IMR-90 (cell line): ENCODE measurements at regions not wholly inside any gene's neighbourhood (a gene's known extent, or its start where the extent isn't known, plus 50 kb on each side); places are given as distances from the start of the nearest gene placed in this dataset.

ENCODE experiments used
- ATAC-seq: fragments of 200-7000 bp; cut with Tn5 transposase; 2 replicates; pipeline ENCODE4 v1.9.1; 2020; ENCODE audit warnings: low read depth, mild to moderate bottlenecking, moderate library complexity
- BruUV-seq: library from RNA; stranded (reverse); fragments of 400-500 nt; replicated peaks from 2 replicates; lab custom pipeline; 2021; lab: Mats Ljungman, UMichigan
- CTCF ChIA-PET: fragments of 300-600 bp; formaldehyde crosslinking; extraction: SDS; loops from one replicate; lab custom pipeline; 2021; ENCODE audit warnings: antibody characterized with exemption; lab: Yijun Ruan, JAX
- POLR2A ChIA-PET: fragments of 300-600 bp; sonication (Branson Sonifier 250); formaldehyde crosslinking; loops from one replicate; lab custom pipeline; 2022; ENCODE audit warnings: antibody characterized with exemption; ENCODE audit not compliant: unreplicated experiment; lab: Charles Lee
- DNase-seq: peaks from one replicate; pipeline ENCODE4 v3.0.0; 2013
- H2AFZ ChIP-seq: replicated peaks from 2 replicates; pipeline ENCODE3; 2013; ENCODE audit warnings: low read length, mild to moderate bottlenecking; ENCODE audit not compliant: poor library complexity
- H2AK5ac ChIP-seq: 2 replicates; pipeline ENCODE4 v1.6.1; 2013; ENCODE audit warnings: low read depth, low read length, inconsistent platforms
- H2AK9ac ChIP-seq: replicated peaks from 2 replicates; pipeline ENCODE3; 2013; ENCODE audit warnings: mild to moderate bottlenecking, low read depth, low read length, moderate library complexity; ENCODE audit not compliant: poor library complexity
- H2BK120ac ChIP-seq: 2 replicates; pipeline ENCODE4 v1.6.1; 2013; ENCODE audit warnings: low read depth, low read length, inconsistent platforms
- H2BK15ac ChIP-seq: 3 replicates; pipeline ENCODE4 v1.6.1; 2013; ENCODE audit warnings: low read depth, low read length, inconsistent platforms
- H2BK20ac ChIP-seq: 2 replicates; pipeline ENCODE4 v1.6.1; 2013; ENCODE audit warnings: low read depth, mild to moderate bottlenecking, inconsistent platforms, low read length, moderate library complexity
- H2BK5ac ChIP-seq: 2 replicates; pipeline ENCODE4 v1.6.1; 2013; ENCODE audit warnings: mild to moderate bottlenecking, low read depth, low read length, inconsistent platforms; ENCODE audit not compliant: poor library complexity, severe bottlenecking
- H3K14ac ChIP-seq: replicated peaks from 2 replicates; pipeline ENCODE4 v1.6.1; 2013; ENCODE audit warnings: low read depth, low read length, inconsistent platforms
- H3K18ac ChIP-seq: 2 replicates; pipeline ENCODE4 v1.6.1; 2013; ENCODE audit warnings: low read depth, low read length, control low read depth
- H3K23ac ChIP-seq: 2 replicates; pipeline ENCODE4 v1.6.1; 2013; ENCODE audit warnings: low read depth, low read length, inconsistent platforms
- H3K27ac ChIP-seq: 2 replicates; pipeline ENCODE4 v1.5.1; 2013; ENCODE audit warnings: mild to moderate bottlenecking, control low read depth, low read length; ENCODE audit not compliant: insufficient read depth
- H3K27me3 ChIP-seq: 2 replicates; pipeline ENCODE4 v1.6.1; 2013; ENCODE audit warnings: low read length; ENCODE audit not compliant: control insufficient read depth, insufficient read depth
- H3K36me3 ChIP-seq: 2 replicates; pipeline ENCODE4 v1.6.1; 2013; ENCODE audit warnings: low read length, mixed read lengths; ENCODE audit not compliant: control insufficient read depth, insufficient read depth
- H3K4ac ChIP-seq: 2 replicates; pipeline ENCODE4 v1.6.1; 2013; ENCODE audit warnings: low read depth, low read length, inconsistent platforms
- H3K4me1 ChIP-seq: 2 replicates; pipeline ENCODE4 v1.6.1; 2013; ENCODE audit warnings: low read length, mixed read lengths; ENCODE audit not compliant: control insufficient read depth, insufficient read depth
- H3K4me2 ChIP-seq: 2 replicates; pipeline ENCODE4 v1.6.1; 2013; ENCODE audit warnings: low read depth, mild to moderate bottlenecking, control low read depth, low read length, moderate library complexity
- H3K4me3 ChIP-seq: 2 replicates; pipeline ENCODE4 v1.5.1; 2013; ENCODE audit warnings: low read depth, mild to moderate bottlenecking, control low read depth, low read length, moderate library complexity; ENCODE audit not compliant: insufficient read depth
- H3K56ac ChIP-seq: 2 replicates; pipeline ENCODE4 v1.6.1; 2013; ENCODE audit warnings: low read length, inconsistent platforms; ENCODE audit not compliant: insufficient read depth; ENCODE audit errors: extremely low read depth
- H3K79me1 ChIP-seq, 2 experiments: 2 replicates each; pipeline ENCODE4 v1.6.1; 2013; ENCODE audit warnings: low read length in 2 of 2, inconsistent platforms in 1 of 2, low read depth in 1 of 2
- H3K9ac ChIP-seq: 2 replicates; pipeline ENCODE4 v1.6.1; 2013; ENCODE audit warnings: low read depth, low read length, control low read depth
- H3K9me1 ChIP-seq: 2 replicates; pipeline ENCODE4 v1.6.1; 2013; ENCODE audit warnings: low read length, inconsistent platforms; ENCODE audit not compliant: insufficient read depth
- H3K9me3 ChIP-seq: 2 replicates; pipeline ENCODE4 v1.6.1; 2013; ENCODE audit warnings: low read length; ENCODE audit not compliant: control insufficient read depth, insufficient read depth
- H4K20me1 ChIP-seq: 2 replicates; pipeline ENCODE4 v1.6.1; 2013; ENCODE audit warnings: low read length, inconsistent platforms; ENCODE audit not compliant: insufficient read depth
- H4K5ac ChIP-seq: 2 replicates; pipeline ENCODE4 v1.6.1; 2013; ENCODE audit warnings: mild to moderate bottlenecking, low read depth, low read length, control low read depth
- H4K8ac ChIP-seq, 2 experiments: 2 replicates each; pipeline ENCODE4 v1.6.1; 2013; ENCODE audit warnings: low read depth in 2 of 2, low read length in 2 of 2, control low read depth in 1 of 2, inconsistent platforms in 1 of 2
- H4K91ac ChIP-seq: 2 replicates; pipeline ENCODE4 v1.6.1; 2013; ENCODE audit warnings: low read depth, low read length, inconsistent platforms; ENCODE audit not compliant: insufficient read depth
- CTCF ChIP-seq: conservative IDR thresholded peaks from 2 replicates; pipeline ENCODE4 v1.5.1; 2012; ENCODE audit warnings: mild to moderate bottlenecking, low read depth, low read length, improper control_type of control experiment
- ELK1 ChIP-seq: fragments of 150-350 bp; IDR thresholded peaks from 2 replicates; pipeline ENCODE4 v1.6.1; 2016; ENCODE audit warnings: low read depth, mild to moderate bottlenecking, low read length, moderate library complexity, borderline replicate concordance
- RFX5 ChIP-seq: IDR thresholded peaks from 2 replicates; pipeline ENCODE4 v1.8.0; 2012; ENCODE audit warnings: low read depth, mild to moderate bottlenecking, low read length, moderate library complexity
- WGBS, 2 experiments: methylation state at CpG; one replicate each; pipeline versions ENCODE4 v1.1.5 to v1.1.7; 2013; ENCODE audit warnings: missing lambda C conversion rate in 2 of 2; ENCODE audit not compliant: insufficient read length in 1 of 2; ENCODE audit errors: extremely low coverage in 2 of 2; 5-methylcytosine and 5-hydroxymethylcytosine counted together
- dilution Hi-C: fragments of 300-500 bp; cut with HindIII; formaldehyde crosslinking; loops from one replicate; pipeline ENCODE4 v1.14.3; 2018; ENCODE audit warnings: low sequenced_read_pairs; ENCODE audit not compliant: unreplicated experiment
- in situ Hi-C: fragments of 300-500 bp; cut with MboI; formaldehyde crosslinking; loops from 3 replicates; pipeline ENCODE4 v1.14.3; 2019; ENCODE audit warnings: low sequenced_read_pairs, inconsistent platforms, mixed read lengths
- intact Hi-C: fragments of 100-400 bp; cut with micrococcal nuclease; formaldehyde crosslinking; loops from 2 replicates; pipeline ENCODE4 v1.10.0; 2022

- in situ Hi-C loops (no loop called here), dilution Hi-C loops (no loop called here), intact Hi-C loops (no loop called here)
- Histone ChIP-seq H2BK20ac (no peak overlapping the region), H3K4me1 (no peaks in the 10 kb centered on the region), H3K9me3 (no peaks in the 10 kb centered on the region), H3K27ac (no peak overlapping the region), H2BK120ac (no peak overlapping the region), H2BK5ac (no peak overlapping the region), H3K23ac (no peak overlapping the region), H3K4ac (no peak overlapping the region), H3K9me1 (no peaks in the 10 kb centered on the region), H3K36me3 (no peaks in the 10 kb centered on the region), H3K4me3 (no peak overlapping the region), H3K79me1 (no peaks in the 10 kb centered on the region), H3K27me3 (no peaks in the 10 kb centered on the region), H3K56ac (no peak overlapping the region), H4K91ac (no peak overlapping the region), H3K14ac (no peak overlapping the region), H4K20me1 (no peaks in the 10 kb centered on the region), H2BK15ac (no peak overlapping the region), H3K9ac (no peak overlapping the region), H2AK9ac (no peak overlapping the region), H2AK5ac (no peak overlapping the region), H3K18ac (no peak overlapping the region), H4K5ac (no peak overlapping the region), H2AFZ (no peak overlapping the region), H3K4me2 (no peak overlapping the region), H4K8ac (no peak overlapping the region)
- ChIA-PET POLR2A (no interaction called here), CTCF (no interaction called here)
- TF ChIP-seq RFX5 = no peak
- TF ChIP-seq ELK1 = no peak
- no peak for TF ChIP-seq CTCF
- DNase-seq = no peak
- ATAC-seq = no peak
- BruUV-seq = no TSS peak
- no CpG with 5 or more reads among the region's 2 CpGs for WGBS, 2 experiments
Observed at GRCh38 chr2:83650161-83650560, 808.9 kb downstream of the SUCLG1 start.
